LNCAP (cell line): ENCODE measurements at regions not wholly inside any gene's neighbourhood (a gene's known extent, or its start where the extent isn't known, plus 50 kb on each side); places are given as distances from the start of the nearest gene placed in this dataset.

ENCODE experiments used
- TF ChIP-seq, protein P1 (sequence below): fragments of 450-650 bp; IDR thresholded peaks from 2 replicates; pipeline ENCODE4 v1.5.1; 2017; ENCODE audit warnings: mild to moderate bottlenecking

DNA sequence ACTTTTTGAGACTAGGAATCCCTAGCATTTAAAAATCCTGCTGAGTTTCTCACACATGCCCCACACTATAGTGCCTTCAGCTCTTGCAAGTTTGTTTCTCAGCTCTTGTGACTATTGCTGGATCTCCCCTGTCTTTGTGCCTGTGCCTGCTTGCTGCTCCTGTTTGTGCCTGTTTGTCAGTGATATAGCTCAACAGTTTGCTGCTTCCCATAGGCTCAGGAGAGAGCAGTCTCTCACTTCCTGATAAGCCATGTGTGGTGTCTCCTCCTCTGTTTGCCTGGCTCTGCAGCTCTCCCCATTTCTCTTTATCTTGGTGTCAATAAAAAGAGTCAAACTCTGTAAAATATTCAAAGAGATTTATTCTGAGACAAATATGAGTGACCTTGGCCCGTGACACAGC is 259.8 kb upstream of the CLNK start:
- TF ChIP-seq, protein P1, sequence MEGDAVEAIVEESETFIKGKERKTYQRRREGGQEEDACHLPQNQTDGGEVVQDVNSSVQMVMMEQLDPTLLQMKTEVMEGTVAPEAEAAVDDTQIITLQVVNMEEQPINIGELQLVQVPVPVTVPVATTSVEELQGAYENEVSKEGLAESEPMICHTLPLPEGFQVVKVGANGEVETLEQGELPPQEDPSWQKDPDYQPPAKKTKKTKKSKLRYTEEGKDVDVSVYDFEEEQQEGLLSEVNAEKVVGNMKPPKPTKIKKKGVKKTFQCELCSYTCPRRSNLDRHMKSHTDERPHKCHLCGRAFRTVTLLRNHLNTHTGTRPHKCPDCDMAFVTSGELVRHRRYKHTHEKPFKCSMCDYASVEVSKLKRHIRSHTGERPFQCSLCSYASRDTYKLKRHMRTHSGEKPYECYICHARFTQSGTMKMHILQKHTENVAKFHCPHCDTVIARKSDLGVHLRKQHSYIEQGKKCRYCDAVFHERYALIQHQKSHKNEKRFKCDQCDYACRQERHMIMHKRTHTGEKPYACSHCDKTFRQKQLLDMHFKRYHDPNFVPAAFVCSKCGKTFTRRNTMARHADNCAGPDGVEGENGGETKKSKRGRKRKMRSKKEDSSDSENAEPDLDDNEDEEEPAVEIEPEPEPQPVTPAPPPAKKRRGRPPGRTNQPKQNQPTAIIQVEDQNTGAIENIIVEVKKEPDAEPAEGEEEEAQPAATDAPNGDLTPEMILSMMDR: no peak

DNA sequence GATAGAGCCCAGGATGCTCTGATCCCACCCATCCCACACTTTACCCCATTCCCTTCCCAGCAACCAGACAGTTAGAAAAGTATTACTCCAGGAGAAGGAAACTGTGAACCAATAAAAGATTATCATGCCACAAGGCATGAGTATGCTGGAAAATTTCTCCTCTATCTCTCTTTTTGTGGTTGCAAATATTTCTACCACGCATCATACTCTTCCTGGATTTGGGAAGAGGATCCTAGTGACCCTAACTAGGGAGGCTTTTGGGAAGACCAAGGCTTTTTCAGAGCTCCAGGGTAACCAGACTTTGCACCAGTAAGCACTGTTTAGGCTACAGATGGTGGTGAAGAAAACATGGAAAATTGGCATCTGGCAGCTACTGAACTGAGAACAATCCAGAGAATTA is 257.6 kb upstream of the CLNK start:
- TF ChIP-seq, protein P1: no peak

DNA sequence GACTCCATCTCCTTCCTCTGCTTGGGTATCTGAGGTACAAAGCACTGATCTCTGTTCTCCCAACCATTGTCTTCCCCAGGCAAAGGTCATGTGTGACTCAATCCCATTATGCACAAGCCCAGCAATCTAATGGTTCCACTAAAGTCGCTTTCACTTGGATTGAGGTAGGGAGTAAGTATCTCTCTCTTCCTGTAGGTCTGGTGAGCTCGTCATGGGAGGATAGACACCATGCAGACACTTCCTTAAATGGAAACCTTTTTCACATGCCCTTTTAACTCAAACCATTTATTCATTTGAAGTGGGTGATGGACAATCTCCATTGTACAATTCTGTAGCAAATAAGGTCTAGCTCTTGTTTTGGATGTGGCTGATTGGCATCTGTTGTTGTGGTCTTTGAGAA is 245.2 kb upstream of the CLNK start:
- TF ChIP-seq, protein P1: no peak

DNA sequence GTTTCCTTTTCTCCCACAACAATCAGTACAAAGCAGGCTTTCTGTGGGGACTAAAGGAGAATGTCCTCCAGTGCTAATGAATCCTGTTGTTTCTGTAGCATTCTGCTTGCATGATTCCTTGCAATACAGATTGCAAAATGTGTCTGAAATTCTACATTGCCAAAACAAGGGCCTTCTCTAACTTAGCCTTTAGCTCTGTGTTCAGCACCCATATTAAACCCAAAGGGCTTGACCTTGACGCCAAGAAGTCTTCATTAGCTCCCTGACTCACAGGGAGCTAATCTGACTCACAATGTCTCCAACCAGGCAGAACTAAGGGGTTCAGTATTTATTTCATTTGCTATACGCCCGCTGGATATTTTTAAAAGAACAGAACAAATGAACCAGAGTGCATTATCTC is 241.4 kb upstream of the CLNK start:
- TF ChIP-seq, protein P1: no peak

DNA sequence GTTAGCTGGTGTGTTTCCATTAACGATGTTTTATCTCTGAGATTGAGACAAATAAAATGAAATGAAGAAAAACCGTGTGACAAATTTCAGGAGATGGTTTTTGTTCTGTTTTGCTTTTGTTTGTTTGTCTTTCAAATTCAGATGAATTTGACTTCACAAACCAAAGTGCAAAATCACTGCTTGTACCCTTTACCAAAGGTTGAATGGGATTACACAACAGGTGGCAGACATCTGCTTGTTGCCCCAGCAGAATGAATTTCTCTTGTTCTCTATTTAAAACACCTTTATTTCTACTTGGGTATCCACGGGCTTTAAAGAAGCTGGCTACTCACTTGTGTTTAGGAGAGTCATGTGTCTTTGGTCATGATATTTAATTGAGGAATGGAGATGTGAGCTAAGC is 239.7 kb upstream of the CLNK start:
- TF ChIP-seq, protein P1: no peak

DNA sequence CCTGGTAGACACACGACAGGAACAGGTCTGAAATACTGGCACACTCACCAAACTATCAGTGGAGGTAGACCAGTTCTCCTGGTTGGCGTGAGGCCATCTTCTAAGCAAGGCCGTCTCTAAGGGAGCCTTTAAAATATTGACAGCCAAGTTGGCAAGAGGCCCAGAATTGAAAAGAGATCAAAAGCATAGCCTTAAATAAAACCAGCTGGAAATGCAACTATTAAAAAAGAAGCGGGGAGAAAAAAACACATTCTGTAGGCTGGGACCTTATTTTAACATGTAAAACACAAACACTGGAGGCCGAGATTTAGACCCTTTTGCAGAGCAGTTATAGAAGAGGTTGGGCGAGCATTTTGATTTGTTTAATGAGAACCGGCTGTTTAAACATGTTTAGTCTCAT is 233.0 kb upstream of the CLNK start:
- TF ChIP-seq, protein P1: no peak

DNA sequence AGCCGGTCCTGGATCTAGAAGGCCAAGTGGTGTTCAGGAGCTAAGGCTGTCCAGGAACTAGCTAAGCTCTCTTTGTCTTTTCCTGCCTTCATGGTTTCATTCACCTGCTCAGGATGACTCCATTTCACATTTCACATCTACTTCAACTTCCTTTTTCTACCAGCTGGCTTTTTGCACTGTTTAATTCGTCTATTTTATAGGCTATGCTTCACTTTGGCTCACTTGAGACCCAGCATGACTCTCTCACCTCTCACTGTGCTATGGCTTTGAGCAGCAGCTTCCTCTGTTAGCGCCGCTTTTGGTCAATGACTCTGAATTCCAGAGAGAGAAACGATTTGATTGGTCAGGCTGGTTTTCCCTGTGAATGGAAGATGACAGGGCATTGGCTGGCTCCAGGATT is 213.5 kb upstream of the CLNK start:
- TF ChIP-seq, protein P1: no peak

DNA sequence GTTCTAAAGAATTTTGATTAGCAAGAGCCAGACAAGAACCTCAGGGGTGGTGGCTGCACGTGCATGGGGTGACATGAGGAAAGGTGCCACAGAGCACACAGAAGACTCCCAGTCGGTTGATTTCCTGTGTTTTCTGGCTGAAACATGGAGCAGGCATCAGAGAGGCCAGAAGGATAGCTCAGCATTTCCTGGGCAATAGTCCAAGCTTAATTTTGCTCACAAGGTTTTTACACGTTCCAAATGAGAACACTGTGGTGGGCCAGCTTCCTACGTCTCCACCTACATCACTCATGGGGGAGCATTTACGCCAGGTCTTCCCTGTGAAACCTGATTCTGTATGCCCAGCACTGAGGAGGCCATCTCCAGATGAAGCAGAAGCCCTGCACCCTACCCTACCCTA is 212.5 kb upstream of the CLNK start:
- TF ChIP-seq, protein P1: no peak
